CD4-positive, alpha-beta T cell (primary cell): ENCODE measurements at regions not wholly inside any gene's neighbourhood (a gene's known extent, or its start where the extent isn't known, plus 50 kb on each side); places are given as distances from the start of the nearest gene placed in this dataset.
"Not testable (repeated sequence)": the region's sequence is repeated elsewhere in the genome, so short reads cannot be mapped to it uniquely, and the experiment has no call there.

ENCODE experiments used
- ATAC-seq: fragments of 200-7000 bp; cut with Tn5 transposase; one replicate; pipeline ENCODE4 v1.10.0; 2022; ENCODE audit warnings: mild to moderate bottlenecking; ENCODE audit not compliant: poor library complexity
- CTCF ChIA-PET: fragments of 350-600 bp; sonication (Branson Sonifier 250); formaldehyde crosslinking; loops from one replicate; lab custom pipeline; 2021; ENCODE audit warnings: antibody characterized with exemption, inconsistent platforms; lab: Charles Lee
- POLR2A ChIA-PET: fragments of 350-600 bp; sonication (Branson Sonifier 250); formaldehyde crosslinking; loops from one replicate; lab custom pipeline; 2021; ENCODE audit warnings: antibody characterized with exemption, inconsistent platforms; lab: Charles Lee
- DNase-seq, 14 experiments: peaks; one replicate each; pipeline ENCODE4 v3.0.0-alpha.2; 2013 to 2020; ENCODE audit warnings: mixed read lengths in 2 of 14
- H3K27ac ChIP-seq, 2 donors: one replicate each; pipeline versions ENCODE4 v1.5.1 to v1.7.0; 2013; ENCODE audit warnings: low read length in 2 of 2, low read depth in 1 of 2, mild to moderate bottlenecking in 1 of 2
- H3K27me3 ChIP-seq, 2 experiments: 1 replicate in 1 of 2; 2 replicates in 1 of 2; pipeline versions ENCODE4 v1.6.1 to v1.7.0; 2013; ENCODE audit warnings: low read length in 2 of 2, control low read depth in 1 of 2, mild to moderate bottlenecking in 1 of 2, moderate library complexity in 1 of 2; ENCODE audit not compliant: insufficient read depth in 2 of 2, control insufficient read depth in 1 of 2
- H3K36me3 ChIP-seq: one replicate; pipeline ENCODE4 v1.6.1; 2013; ENCODE audit warnings: low read length, control low read depth; ENCODE audit not compliant: insufficient read depth
- H3K4me1 ChIP-seq: one replicate; pipeline ENCODE4 v1.6.1; 2013; ENCODE audit warnings: low read length, control low read depth; ENCODE audit not compliant: insufficient read depth
- H3K4me3 ChIP-seq: one replicate; pipeline ENCODE4 v1.5.1; 2013; ENCODE audit warnings: mild to moderate bottlenecking, low read length, moderate library complexity
- H3K9me3 ChIP-seq, 2 experiments: 1 replicate in 1 of 2; 2 replicates in 1 of 2; pipeline versions ENCODE4 v1.6.1 to v1.7.0; 2013; ENCODE audit warnings: low read length in 2 of 2, mild to moderate bottlenecking in 2 of 2, control low read depth in 1 of 2, moderate library complexity in 1 of 2; ENCODE audit not compliant: control insufficient read depth in 1 of 2, insufficient read depth in 1 of 2
- H3K27ac Mint-ChIP-seq: one replicate; pipeline ENCODE4 v1.8.0; 2020; ENCODE audit warnings: mixed read lengths
- H3K27me3 Mint-ChIP-seq: one replicate; pipeline ENCODE4 v1.8.0; 2021; ENCODE audit warnings: mixed read lengths
- H3K36me3 Mint-ChIP-seq: one replicate; pipeline ENCODE4 v1.8.0; 2021; ENCODE audit warnings: low read depth, mixed read lengths
- H3K4me1 Mint-ChIP-seq: one replicate; pipeline ENCODE4 v1.8.0; 2021; ENCODE audit warnings: low read depth, mixed read lengths
- H3K4me3 Mint-ChIP-seq: one replicate; pipeline ENCODE4 v1.8.0; 2020; ENCODE audit warnings: mild to moderate bottlenecking, mixed read lengths
- H3K9me3 Mint-ChIP-seq: one replicate; pipeline ENCODE4 v1.8.0; 2020; ENCODE audit warnings: mixed read lengths
- CTCF ChIP-seq: fragments of 200-600 bp; IDR thresholded peaks from one replicate; pipeline ENCODE4 v1.8.0; 2022; ENCODE audit warnings: antibody characterized with exemption, mild to moderate bottlenecking
- intact Hi-C, 2 experiments: fragments of 100-400 bp; cut with DNase I in 1 of 2; cut with micrococcal nuclease in 1 of 2; formaldehyde crosslinking; loops; one replicate each; pipeline versions ENCODE4 v1.15.1 to v1.9.0; 2023 to 2025; cut with DNase I, micrococcal nuclease

DNA sequence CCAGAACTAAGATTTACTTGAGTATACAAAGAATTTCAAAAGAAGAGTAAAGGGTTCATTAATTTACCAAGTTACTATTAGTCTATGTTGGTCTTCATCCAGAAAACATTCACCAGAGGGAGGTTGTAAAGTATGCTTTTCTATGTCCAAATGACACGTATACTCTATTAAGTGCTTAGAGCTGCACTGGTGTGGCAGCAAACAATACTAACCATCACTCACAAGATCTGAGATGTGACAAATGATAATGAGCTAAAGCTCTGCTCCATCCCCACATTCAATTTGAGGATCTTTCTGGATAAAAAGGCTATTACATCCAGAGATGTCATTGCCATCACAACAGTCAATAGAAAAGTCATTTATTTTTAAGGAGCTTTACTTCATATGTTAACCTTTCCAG, 926.5 kb upstream of the KLHL29 start:
- H3K27me3 Mint-ChIP-seq: no peaks in the 10 kb centered on the region
- H3K4me3 Mint-ChIP-seq: no peak overlapping the region
- no peaks in the 10 kb centered on the region for H3K9me3 ChIP-seq
- no peaks in the 10 kb centered on the region for H3K4me1 ChIP-seq
- ChIA-PET POLR2A (no interaction called here), CTCF (no interaction called here)
- no peaks in the 10 kb centered on the region for H3K36me3 Mint-ChIP-seq
- no peak overlapping the region for H3K27ac Mint-ChIP-seq
- H3K4me3 ChIP-seq: no peak overlapping the region
- peaks cover 3% of the 10 kb centered on the region for H3K9me3 Mint-ChIP-seq
- no peaks in the 10 kb centered on the region for H3K36me3 ChIP-seq
- no peak for TF ChIP-seq CTCF
- no peak for ATAC-seq
- intact Hi-C loops: no loop called here
- no peaks in the 10 kb centered on the region for H3K27me3 ChIP-seq
- H3K4me1 Mint-ChIP-seq: no peaks in the 10 kb centered on the region
- DNase-seq: no peak
- H3K27ac ChIP-seq: no peak overlapping the region

GRCh38 chr2:22475103-22475502, 909.9 kb upstream of the KLHL29 start:
- H3K4me3 Mint-ChIP-seq, DNase-seq, H3K9me3 ChIP-seq, H3K9me3 Mint-ChIP-seq, H3K4me3 ChIP-seq, H3K4me1 ChIP-seq, intact Hi-C loops, H3K27ac ChIP-seq, POLR2A ChIA-PET, H3K27me3 ChIP-seq, H3K36me3 ChIP-seq, H3K36me3 Mint-ChIP-seq, H3K4me1 Mint-ChIP-seq, CTCF ChIA-PET, H3K27me3 Mint-ChIP-seq, H3K27ac Mint-ChIP-seq, ATAC-seq: not testable (repeated sequence)

DNA sequence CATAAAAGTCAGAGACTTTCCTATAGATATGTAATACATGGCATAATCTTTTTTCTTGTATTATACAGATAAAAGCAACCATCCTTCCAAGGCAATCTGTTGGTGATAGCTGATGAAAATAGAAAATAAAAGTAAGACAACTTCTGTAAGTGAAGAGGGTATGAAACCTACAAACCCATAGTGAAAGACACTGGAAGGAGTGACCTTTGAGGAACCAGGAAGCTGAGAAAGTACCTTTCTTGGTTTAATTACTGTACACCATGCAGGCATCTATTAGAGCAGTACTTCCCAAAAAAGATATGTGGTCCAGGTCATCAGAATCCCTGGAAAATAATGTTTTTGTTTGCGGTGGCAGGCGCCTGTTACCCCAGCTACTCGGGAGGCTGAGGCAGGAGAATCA, 906.6 kb upstream of the KLHL29 start:
- no peaks in the 10 kb centered on the region for H3K27me3 Mint-ChIP-seq
- Histone ChIP-seq H3K4me1 (no peaks in the 10 kb centered on the region), H3K27ac (no peak overlapping the region), H3K36me3 (no peaks in the 10 kb centered on the region), H3K9me3 (peaks cover 0 to 4% of the 10 kb centered on the region in 2 experiments), H3K27me3 (no peaks in the 10 kb centered on the region), H3K4me3 (no peak overlapping the region)
- H3K27ac Mint-ChIP-seq: no peak overlapping the region
- intact Hi-C loops: no loop called here
- no peaks in the 10 kb centered on the region for H3K36me3 Mint-ChIP-seq
- POLR2A ChIA-PET: no interaction called here
- H3K9me3 Mint-ChIP-seq: peaks cover 7% of the 10 kb centered on the region
- ATAC-seq (no peak), DNase-seq (no peak)
- H3K4me1 Mint-ChIP-seq: no peaks in the 10 kb centered on the region
- CTCF ChIA-PET: no interaction called here
- no peak for TF ChIP-seq CTCF
- H3K4me3 Mint-ChIP-seq: no peak overlapping the region

DNA sequence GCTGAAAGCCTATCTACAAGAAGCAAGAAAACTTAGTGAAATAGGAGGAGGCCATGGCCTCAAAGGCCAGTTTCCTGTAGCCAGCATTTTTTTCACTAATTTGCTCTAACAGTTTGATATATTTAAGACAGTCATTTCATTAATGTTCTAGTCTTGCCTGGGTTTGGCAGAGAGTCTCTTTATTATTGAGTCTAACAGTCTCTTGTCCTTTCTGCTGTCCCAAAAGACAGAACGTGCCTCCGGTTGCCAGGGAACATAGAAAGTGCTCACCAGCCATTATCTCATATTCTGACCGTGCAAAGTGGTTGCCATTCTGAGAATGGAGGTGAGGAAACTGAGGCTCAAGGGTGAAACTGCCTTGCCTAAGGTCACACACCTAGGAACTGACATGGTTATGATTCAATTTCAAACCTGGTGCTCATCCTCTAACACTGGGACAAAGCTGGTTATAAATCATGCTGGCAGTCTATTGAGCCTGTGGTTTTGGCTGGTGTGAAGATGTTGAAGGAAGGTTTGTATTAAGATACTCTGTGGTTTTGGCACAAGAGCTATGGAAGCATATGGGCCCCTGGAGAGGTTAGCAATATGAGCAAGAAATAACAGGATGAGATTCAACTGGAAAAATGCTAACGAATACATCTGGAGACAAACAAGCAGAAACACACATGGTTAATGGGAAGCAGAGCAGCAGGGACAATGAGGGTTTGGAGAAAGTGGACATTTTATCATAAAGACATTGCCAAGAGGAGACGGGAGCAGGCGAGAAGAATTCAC, 903.3 kb upstream of the KLHL29 start:
- Mint-ChIP-seq H3K9me3 (peaks cover 5% of the 10 kb centered on the region), H3K36me3 (no peaks in the 10 kb centered on the region), H3K27ac (no peak overlapping the region), H3K4me3 (no peak overlapping the region), H3K4me1 (no peaks in the 10 kb centered on the region), H3K27me3 (no peaks in the 10 kb centered on the region)
- intact Hi-C loops: no loop called here
- ChIA-PET POLR2A (no interaction called here), CTCF (no interaction called here)
- no peaks in the 10 kb centered on the region for H3K36me3 ChIP-seq
- ATAC-seq (no peak), DNase-seq (no peak)
- H3K27me3 ChIP-seq: no peaks in the 10 kb centered on the region
- no peak for TF ChIP-seq CTCF
- H3K9me3 ChIP-seq: no peaks in the 10 kb centered on the region
- H3K27ac ChIP-seq: no peak overlapping the region
- H3K4me1 ChIP-seq: no peaks in the 10 kb centered on the region
- H3K4me3 ChIP-seq: no peak overlapping the region
